Caco-2 (cell line): ENCODE measurements at regions not wholly inside any gene's neighbourhood (a gene's known extent, or its start where the extent isn't known, plus 50 kb on each side); places are given as distances from the start of the nearest gene placed in this dataset.

ENCODE experiments used
- BruUV-seq: library from RNA; stranded (reverse); fragments of 400-500 nt; replicated peaks from 2 replicates; lab custom pipeline; 2021; lab: Mats Ljungman, UMichigan
- CTCF ChIA-PET: fragments of 300-600 bp; sonication (Branson Sonifier 250); formaldehyde crosslinking; loops from one replicate; lab custom pipeline; 2022; ENCODE audit warnings: antibody characterized with exemption; lab: Charles Lee
- POLR2A ChIA-PET: fragments of 300-600 bp; sonication (Branson Sonifier 250); formaldehyde crosslinking; loops from one replicate; lab custom pipeline; 2022; ENCODE audit warnings: antibody characterized with exemption; lab: Charles Lee
- DNase-seq, 2 experiments: peaks; one replicate each; pipeline versions ENCODE4 v3.0.0 to v3.0.0-alpha.2; 2020 to 2022
- H3K27me3 ChIP-seq: replicated peaks from 2 replicates; pipeline ENCODE4 v1.6.0; 2011; ENCODE audit warnings: low read length; ENCODE audit not compliant: control insufficient read depth, insufficient read depth
- H3K36me3 ChIP-seq: 2 replicates; pipeline ENCODE4 v1.5.1; 2011; ENCODE audit warnings: low read length; ENCODE audit not compliant: control insufficient read depth, insufficient read depth
- H3K4me1 ChIP-seq: fragments of 250-450 bp; sonication (Bioruptor Pico); 2 replicates; pipeline ENCODE4 v1.5.1; 2020; ENCODE audit warnings: mild to moderate bottlenecking
- H3K4me3 ChIP-seq: 2 replicates; pipeline ENCODE4 v1.5.1; 2011; ENCODE audit warnings: low read depth, mild to moderate bottlenecking, control low read depth, low read length
- H3K9me3 ChIP-seq: fragments of 250-450 bp; sonication (Bioruptor Pico); 2 replicates; pipeline ENCODE4 v1.5.1; 2020; ENCODE audit warnings: mild to moderate bottlenecking, moderate library complexity
- H3K27ac Mint-ChIP-seq: one replicate; pipeline ENCODE4 v1.8.0; 2022; ENCODE audit warnings: mixed read lengths; ENCODE audit not compliant: unreplicated experiment
- H3K27me3 Mint-ChIP-seq: one replicate; pipeline ENCODE4 v1.8.0; 2022; ENCODE audit warnings: mixed read lengths; ENCODE audit not compliant: insufficient read depth, unreplicated experiment
- H3K36me3 Mint-ChIP-seq: one replicate; pipeline ENCODE4 v1.8.0; 2022; ENCODE audit warnings: mild to moderate bottlenecking, mixed read lengths; ENCODE audit not compliant: insufficient read depth, unreplicated experiment
- H3K4me1 Mint-ChIP-seq: one replicate; pipeline ENCODE4 v1.8.0; 2022; ENCODE audit warnings: low read depth, mixed read lengths; ENCODE audit not compliant: unreplicated experiment
- H3K4me3 Mint-ChIP-seq: one replicate; pipeline ENCODE4 v1.8.0; 2022; ENCODE audit warnings: mild to moderate bottlenecking, moderate library complexity, mixed read lengths; ENCODE audit not compliant: unreplicated experiment
- H3K9me3 Mint-ChIP-seq: one replicate; pipeline ENCODE4 v1.8.0; 2022; ENCODE audit warnings: mixed read lengths; ENCODE audit not compliant: unreplicated experiment
- intact Hi-C: fragments of 100-400 bp; cut with micrococcal nuclease; formaldehyde crosslinking; loops from one replicate; pipeline ENCODE4 v1.10.0; 2022; ENCODE audit not compliant: unreplicated experiment
- TF ChIP-seq, protein P1 (sequence below), 2 experiments: fragments of 200-600 bp in 1 of 2; IDR thresholded peaks; 1 replicate in 1 of 2; 2 replicates in 1 of 2; pipeline versions ENCODE4 v1.5.1 to v1.8.0; 2011 to 2022; ENCODE audit warnings: antibody characterized with exemption in 1 of 2, control low read depth in 1 of 2, inconsistent platforms in 1 of 2, low read depth in 1 of 2, low read length in 1 of 2, mild to moderate bottlenecking in 1 of 2, moderate library complexity in 1 of 2; ENCODE audit not compliant: insufficient read depth in 1 of 2, severe bottlenecking in 1 of 2, unreplicated experiment in 1 of 2

DNA sequence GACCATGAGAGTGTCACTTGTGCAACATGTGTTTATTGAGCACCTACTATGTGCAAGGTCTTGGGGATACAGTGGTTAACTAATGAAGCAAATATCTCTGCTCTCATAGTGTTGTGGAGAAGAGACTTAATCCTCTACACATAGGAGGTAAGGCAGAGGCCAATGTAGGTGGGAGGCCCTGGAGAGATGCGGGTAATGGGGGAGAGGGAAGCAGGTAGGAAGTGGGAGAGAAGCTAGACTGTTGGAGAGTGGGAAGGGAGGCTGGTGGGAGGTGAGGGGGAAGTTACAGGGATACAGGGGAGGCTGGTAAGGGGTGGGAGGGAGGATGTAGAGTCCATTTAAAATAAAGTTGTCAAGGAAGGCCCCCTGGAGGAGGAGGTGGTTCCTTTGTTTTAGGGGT lies 240.0 kb downstream of the MIAT start:
- intact Hi-C loops: no loop called here
- Mint-ChIP-seq H3K4me1 (peaks cover 7% of the 10 kb centered on the region), H3K4me3 (no peak overlapping the region), H3K9me3 (no peaks in the 10 kb centered on the region), H3K27ac (no peak overlapping the region), H3K36me3 (no peaks in the 10 kb centered on the region), H3K27me3 (peaks cover 10% of the 10 kb centered on the region)
- CTCF ChIA-PET: no interaction called here
- POLR2A ChIA-PET: no interaction called here
- Histone ChIP-seq H3K9me3 (no peaks in the 10 kb centered on the region), H3K36me3 (no peaks in the 10 kb centered on the region), H3K4me1 (no peaks in the 10 kb centered on the region), H3K27me3 (no peaks in the 10 kb centered on the region), H3K4me3 (no peak overlapping the region)
- no peak for DNase-seq
- TF ChIP-seq, protein P1, sequence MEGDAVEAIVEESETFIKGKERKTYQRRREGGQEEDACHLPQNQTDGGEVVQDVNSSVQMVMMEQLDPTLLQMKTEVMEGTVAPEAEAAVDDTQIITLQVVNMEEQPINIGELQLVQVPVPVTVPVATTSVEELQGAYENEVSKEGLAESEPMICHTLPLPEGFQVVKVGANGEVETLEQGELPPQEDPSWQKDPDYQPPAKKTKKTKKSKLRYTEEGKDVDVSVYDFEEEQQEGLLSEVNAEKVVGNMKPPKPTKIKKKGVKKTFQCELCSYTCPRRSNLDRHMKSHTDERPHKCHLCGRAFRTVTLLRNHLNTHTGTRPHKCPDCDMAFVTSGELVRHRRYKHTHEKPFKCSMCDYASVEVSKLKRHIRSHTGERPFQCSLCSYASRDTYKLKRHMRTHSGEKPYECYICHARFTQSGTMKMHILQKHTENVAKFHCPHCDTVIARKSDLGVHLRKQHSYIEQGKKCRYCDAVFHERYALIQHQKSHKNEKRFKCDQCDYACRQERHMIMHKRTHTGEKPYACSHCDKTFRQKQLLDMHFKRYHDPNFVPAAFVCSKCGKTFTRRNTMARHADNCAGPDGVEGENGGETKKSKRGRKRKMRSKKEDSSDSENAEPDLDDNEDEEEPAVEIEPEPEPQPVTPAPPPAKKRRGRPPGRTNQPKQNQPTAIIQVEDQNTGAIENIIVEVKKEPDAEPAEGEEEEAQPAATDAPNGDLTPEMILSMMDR (IDR thresholded peaks at IDR 0.05; ENCODE audit: insufficient read depth in 1 of 2, low read depth in 1 of 2, low read length in 1 of 2, severe bottlenecking in 1 of 2, unreplicated experiment in 1 of 2): no peak
- no TSS peak for BruUV-seq

DNA sequence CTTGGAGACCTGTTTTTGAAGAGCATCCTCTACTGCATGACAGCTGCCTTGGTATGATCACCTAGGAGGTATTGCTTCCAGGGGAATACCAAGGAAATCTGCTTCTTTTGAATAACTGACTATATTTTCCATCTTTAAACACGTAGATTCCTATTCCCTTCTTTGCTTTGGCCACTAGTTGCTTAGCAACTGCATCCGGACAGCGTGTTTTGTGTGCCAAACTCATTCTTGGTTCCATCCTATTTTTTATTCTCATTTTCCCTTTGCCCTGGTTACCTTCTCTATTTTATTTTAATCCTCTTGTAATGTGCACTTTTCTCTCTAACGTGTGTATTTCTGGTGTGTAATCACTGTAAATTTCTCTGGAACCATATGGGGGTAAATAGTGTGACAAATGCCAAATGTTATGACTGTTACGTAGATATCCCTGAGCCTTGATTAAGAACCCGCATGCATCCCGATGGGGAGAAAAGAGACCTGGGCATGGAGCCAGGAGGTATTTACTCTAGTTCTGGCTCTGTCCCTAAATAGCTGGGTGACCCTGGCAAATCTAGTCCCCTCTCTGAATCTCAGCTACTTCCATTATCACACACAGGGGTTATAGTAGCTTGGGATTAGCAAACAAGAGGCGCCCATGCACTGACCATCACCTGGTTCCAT lies 241.7 kb downstream of the MIAT start:
- ChIA-PET POLR2A (no interaction called here), CTCF (no interaction called here)
- Mint-ChIP-seq H3K9me3 (no peaks in the 10 kb centered on the region), H3K4me3 (no peak overlapping the region), H3K27ac (no peak overlapping the region), H3K36me3 (no peaks in the 10 kb centered on the region), H3K27me3 (peaks cover 18% of the 10 kb centered on the region), H3K4me1 (peaks cover 10% of the 10 kb centered on the region)
- intact Hi-C loops: no loop called here
- Histone ChIP-seq H3K36me3 (no peaks in the 10 kb centered on the region), H3K4me1 (no peaks in the 10 kb centered on the region), H3K27me3 (no peaks in the 10 kb centered on the region), H3K9me3 (no peaks in the 10 kb centered on the region), H3K4me3 (no peak overlapping the region)
- TF ChIP-seq, protein P1 (IDR thresholded peaks at IDR 0.05; ENCODE audit: insufficient read depth in 1 of 2, low read depth in 1 of 2, low read length in 1 of 2, severe bottlenecking in 1 of 2, unreplicated experiment in 1 of 2): no peak
- BruUV-seq: no TSS peak
- no peak for DNase-seq

DNA sequence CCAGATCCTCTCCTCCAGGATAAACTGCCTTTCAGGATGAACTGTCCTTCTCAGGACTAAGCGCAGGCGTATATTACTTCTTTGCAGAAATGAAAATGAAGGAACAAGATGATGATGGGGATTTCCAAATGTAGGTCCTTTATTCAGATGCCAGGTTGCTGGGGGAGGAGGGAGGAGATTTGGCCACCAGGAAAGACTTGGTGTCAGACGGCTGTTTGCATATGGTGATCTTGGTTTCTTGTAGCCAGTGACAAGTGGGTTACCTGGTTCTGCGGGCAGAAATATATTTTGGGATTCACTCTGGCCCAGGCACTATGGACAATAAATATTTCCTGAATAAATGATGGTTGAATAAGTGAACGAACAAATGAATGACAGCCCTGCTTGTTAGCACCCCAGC lies 243.4 kb downstream of the MIAT start:
- Mint-ChIP-seq H3K4me3 (no peak overlapping the region), H3K9me3 (no peaks in the 10 kb centered on the region), H3K4me1 (peaks cover 8% of the 10 kb centered on the region), H3K36me3 (no peaks in the 10 kb centered on the region), H3K27ac (no peak overlapping the region), H3K27me3 (peaks cover 31% of the 10 kb centered on the region)
- ChIA-PET CTCF (no interaction called here), POLR2A (no interaction called here)
- no peak for DNase-seq
- Histone ChIP-seq H3K36me3 (no peaks in the 10 kb centered on the region), H3K4me3 (no peak overlapping the region), H3K4me1 (no peaks in the 10 kb centered on the region), H3K27me3 (no peaks in the 10 kb centered on the region), H3K9me3 (no peaks in the 10 kb centered on the region)
- no TSS peak for BruUV-seq
- intact Hi-C loops: no loop called here
- TF ChIP-seq, protein P1 (IDR thresholded peaks at IDR 0.05; ENCODE audit: insufficient read depth in 1 of 2, low read depth in 1 of 2, low read length in 1 of 2, severe bottlenecking in 1 of 2, unreplicated experiment in 1 of 2): no peak
